ENCODE measurements at regions not wholly inside any gene's neighbourhood (a gene's known extent, or its start where the extent isn't known, plus 50 kb on each side); places are given as distances from the start of the nearest gene placed in this dataset.

DNA sequence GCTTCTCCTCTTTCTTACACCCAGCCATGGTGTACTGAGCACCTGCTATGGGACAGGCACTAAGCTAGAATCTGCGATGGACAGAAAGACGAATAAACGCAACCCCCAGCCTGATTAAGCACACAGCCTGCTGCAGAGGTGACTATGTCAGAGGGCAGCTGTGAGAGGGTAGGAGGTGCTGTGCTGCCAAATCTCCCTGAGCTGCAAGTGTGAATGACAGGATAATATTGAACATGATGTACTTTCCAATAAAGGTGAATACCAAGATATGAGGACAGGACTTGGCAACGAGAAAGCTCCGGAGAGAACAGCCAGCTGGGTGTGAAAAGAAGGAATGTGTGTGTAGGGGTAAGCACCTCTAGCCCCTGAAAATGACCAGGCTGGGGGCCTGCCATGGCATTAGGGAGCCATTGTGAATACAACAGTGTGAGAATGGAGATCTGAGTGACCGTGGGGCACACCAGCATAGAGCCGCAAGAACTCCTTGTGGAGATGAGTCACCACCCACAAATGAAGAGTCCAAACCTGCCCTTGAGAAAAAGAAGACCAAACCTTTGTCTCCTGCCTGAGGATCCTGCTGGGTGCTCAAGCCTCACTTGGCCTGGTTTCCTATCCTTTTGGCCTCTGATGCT is 83.0 kb upstream of the ATF3 start:
- no peak for DNase-seq (ENCODE audit: low read depth in 3 of 3)

DNA sequence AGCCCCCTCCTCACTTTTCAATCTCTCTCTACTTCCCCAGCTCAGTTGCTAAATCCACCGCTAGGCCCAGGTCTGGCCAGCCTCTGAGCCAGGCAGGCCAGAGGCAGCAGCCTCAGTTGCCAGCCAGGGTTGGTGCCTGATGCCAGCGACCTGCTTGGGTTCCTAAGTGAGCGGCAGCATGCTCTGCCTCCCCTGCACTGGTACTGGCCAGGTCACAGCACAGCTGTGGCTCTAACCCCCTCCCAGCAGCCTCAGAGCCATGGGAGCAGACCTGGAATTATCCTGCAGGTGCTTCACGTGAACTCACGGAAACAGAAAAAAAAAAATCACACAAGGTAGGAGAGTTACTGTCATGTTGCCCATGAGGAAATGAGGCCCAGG is 82.5 kb upstream of the ATF3 start:
- no peak for DNase-seq (ENCODE audit: low read depth in 3 of 3)

DNA sequence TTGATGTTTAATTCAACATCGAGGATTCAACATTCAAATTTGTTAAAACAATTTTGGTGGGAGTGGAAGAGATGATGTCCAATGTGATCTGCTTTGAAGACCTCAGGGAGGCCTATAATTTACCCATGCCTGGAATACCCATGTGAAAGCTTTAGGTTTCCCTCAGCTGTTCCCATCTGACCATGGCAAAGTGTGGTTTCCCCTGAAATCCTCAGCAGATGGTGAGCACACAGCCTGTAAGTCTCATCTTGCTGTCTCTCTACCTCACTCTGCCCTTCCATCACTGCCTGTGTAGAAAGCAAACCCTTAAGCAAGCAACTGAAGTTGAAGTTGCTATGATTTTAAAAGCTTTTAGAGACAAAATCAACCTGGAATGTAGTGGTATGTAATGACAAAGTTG is 80.1 kb upstream of the ATF3 start:
- DNase-seq (ENCODE audit: low read depth in 3 of 3), result no peak

DNA sequence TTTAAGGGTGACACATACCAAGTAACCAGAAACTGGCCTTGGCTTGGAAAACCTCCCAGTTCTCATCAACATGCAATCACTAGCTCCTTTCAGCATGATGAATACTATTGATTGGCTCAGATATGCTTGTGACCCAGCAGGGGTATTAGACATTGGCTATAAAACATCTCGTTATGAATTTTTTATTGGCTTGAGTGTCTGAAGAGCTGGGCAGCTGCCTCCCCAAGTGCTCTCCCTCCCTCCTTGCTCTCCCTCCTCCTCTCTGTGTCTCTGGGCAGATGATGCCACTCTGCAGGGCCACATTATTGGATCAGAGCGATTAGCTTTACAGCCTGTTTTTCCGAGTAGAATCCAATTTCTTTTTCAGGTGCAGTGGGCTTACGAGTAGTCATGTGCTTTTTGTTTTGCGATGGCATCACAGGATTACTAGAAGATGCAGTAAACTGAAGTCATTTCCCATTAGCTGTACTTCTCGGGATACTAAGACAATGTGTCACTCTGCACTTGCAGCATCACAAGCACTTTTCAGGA is 79.3 kb upstream of the ATF3 start:
- DNase-seq (ENCODE audit: low read depth in 3 of 3), result no peak

DNA sequence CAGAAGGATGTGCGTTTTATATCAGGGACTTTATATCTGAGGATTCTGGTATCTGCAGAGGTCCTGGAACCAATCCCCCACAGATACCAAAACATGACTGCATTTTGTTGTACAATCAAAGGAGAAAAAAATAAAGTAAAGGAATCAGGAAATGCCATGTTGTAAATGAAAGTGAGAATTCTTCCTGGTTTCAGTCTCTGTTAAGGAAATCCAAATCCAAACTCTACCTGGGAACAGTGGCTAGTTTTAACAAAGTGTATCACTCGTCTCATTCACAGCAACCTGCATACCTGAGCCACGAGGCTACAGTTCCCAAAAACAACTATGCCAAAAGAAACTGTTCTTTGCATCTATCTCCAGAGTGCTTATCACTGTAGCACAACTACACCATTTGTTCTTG is 77.3 kb upstream of the ATF3 start:
- no peak for DNase-seq (ENCODE audit: low read depth in 3 of 3)

DNA sequence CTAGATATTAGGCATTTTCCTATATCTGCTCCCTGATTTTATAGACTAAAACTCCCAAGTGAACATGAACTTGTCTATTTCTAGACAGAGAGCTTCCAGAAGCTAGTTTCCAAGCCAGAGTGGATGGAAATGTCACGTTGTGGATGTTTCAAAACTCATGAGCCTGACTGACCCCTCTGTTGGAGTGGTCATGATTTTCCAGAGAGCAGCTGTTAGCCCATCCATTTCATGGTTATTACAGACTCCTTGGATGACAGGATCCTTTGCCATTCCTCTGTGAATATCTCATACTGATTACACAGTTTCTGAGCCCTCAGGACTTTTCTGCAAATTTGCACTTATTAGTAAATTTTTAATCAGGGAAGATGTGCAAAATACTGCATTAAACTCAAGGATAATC is 76.8 kb upstream of the ATF3 start:
- no peak for DNase-seq (ENCODE audit: low read depth in 3 of 3)

DNA sequence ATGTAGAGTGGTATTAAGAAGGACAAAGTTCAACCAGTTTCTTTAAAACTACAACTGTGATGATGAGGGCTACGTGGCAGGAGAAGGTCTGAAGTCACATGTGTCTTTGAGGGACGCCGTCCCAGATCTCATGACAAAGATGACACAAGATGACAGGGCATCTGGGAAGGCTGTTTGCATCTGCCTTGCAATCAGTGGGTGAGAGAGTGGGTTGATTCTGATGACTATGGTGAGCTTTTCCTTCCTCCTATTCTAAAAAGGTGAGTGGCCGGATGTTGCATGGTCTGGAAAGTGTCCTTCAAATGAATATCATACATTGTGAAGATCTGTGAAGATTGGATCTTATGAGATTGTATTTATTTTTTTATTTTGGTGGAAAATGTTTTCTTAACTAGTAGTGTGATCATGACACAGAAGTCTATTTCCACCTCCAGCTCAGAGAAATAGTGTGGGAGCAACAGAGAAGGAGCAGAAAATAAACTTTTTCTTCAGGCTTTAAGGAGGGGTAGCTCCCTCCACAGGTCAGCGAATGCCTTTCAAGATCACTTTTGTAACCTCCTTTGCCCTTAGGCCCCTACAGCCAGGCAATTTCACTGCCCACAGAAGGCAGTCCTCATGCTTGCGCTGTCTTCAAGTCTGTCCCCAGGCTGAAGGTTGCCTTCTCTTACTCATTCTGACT is 76.0 kb upstream of the ATF3 start:
- DNase-seq (ENCODE audit: low read depth in 3 of 3), result no peak

DNA sequence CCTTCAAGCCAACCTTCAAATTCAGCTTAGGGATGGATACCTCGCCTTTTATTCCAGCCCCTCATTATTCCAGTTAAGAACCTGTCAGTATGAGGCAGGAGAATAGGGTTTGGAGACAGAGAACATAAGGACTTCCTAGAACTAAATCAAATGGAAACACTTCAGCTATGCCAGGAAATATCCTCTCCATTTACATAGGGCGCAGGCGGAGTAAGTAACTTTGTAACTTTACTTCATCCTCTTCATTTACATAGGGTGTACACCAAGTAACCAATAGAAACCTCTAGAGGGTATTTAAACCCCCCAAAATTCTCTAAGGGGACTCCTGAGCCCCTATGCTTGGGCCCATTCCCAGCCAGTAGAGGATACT is 75.4 kb upstream of the ATF3 start:
- DNase-seq (ENCODE audit: low read depth in 3 of 3), result no peak

DNA sequence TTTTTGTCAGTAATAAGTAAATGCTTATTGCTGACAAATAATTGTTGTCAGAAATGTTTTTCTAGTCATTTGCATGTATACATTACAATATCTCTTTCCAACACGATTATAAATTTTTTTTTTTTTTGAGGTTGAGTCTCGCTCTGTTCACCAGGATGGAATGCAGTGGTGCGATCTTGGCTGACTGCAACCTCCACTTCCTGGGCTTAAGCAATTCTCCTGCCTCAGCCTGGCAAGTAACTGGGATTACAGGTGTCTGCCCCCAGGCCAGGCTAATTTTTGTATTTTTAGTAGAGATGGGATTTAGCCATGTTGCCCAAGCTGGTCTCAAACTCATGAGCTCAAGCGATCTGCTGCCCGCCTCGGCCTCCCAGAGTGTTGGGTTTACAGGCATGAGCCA is 72.0 kb upstream of the ATF3 start:
- no peak for DNase-seq (ENCODE audit: low read depth in 3 of 3)

DNA sequence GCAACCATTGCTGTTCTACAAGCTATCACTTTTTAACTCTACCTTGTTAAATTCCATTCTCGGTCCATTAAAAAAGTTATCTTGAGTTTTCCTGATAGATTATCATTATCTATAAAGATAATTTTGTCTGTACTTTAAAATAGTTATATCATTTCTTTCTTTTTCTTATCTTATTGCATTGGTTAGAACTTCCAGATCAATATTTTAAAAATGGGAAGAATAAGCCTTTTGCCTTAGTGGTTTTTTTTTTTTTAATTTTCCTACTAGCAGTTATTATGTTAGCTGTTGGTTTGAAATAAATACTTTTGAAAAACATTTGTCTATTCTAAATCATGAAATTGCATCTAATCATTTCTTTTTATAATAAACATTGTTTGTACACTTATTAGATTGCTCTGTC is 71.0 kb upstream of the ATF3 start:
- DNase-seq (ENCODE audit: low read depth in 3 of 3), result no peak

DNA sequence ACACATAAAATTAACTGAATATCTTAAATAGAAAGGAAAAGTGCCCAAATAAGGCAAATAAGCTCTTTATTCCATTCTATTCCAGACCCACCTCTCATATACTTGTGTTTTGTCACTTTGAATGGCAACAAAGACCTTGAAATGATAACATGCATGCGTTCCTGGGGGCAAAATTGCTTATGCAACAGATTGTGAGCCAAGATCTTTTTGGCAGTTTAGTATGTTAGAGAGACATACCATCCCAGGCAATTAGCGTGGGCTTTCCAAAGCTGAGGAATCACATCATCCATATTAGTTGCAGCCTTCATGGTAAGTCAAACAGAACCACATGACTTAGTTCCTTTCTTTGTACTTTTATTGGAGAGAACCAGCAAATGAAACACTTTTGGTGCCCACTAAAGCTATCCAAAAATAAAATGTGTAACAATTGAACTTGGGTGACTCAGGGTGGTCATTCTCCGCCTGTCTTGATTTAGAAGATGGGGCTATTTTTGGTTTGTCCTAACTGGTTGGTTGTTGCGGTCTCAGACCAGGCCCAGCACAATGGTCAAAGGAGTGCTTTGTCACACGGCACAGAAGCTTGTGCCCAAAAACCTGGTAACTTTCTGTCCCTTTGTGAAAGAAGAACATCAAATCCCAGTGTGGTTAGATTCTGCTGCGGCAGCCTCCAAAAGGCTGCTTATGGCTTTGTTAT is 68.7 kb upstream of the ATF3 start:
- no peak for DNase-seq (ENCODE audit: low read depth in 3 of 3)

DNA sequence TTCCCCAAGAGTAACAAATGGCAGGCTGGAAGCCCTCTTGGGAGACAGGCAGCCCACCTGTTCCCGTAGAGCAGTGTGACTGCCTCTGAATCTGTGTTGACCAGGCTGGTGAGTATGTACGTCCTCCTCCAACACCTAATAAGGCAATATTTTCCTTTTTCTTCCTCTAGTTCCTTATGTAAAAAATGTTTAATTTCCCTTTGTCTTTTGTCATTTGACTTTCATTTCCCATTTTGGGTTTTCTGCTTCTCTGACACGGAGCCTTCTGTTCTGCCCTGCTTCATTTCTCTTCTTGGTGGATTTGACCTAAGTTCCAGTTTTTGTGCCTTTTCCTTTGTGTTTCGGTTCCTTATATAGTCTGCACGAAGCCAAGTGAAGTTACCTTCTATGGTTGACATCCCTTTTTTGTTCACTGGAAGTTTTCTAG is 65.8 kb upstream of the ATF3 start:
- DNase-seq (ENCODE audit: low read depth in 3 of 3), result no peak

DNA sequence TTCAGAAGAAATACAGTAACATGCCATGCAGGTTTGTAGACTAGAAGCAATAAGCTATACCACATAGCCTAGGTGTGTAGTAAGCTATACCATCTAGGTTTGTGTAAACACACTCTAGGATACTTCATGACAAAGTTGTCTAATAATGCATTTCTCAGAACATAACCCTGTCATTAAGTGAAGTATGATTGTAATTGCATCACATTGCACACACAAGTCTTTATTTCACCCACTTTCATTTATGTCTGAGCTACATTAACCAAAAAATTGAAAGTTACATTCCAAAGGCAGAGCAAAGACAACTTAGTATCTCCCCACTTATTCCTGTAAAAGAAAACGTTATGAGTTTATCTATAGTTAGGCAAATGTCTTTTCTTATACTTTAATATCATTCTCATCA is 64.5 kb upstream of the ATF3 start:
- no peak for DNase-seq (ENCODE audit: low read depth in 3 of 3)

DNA sequence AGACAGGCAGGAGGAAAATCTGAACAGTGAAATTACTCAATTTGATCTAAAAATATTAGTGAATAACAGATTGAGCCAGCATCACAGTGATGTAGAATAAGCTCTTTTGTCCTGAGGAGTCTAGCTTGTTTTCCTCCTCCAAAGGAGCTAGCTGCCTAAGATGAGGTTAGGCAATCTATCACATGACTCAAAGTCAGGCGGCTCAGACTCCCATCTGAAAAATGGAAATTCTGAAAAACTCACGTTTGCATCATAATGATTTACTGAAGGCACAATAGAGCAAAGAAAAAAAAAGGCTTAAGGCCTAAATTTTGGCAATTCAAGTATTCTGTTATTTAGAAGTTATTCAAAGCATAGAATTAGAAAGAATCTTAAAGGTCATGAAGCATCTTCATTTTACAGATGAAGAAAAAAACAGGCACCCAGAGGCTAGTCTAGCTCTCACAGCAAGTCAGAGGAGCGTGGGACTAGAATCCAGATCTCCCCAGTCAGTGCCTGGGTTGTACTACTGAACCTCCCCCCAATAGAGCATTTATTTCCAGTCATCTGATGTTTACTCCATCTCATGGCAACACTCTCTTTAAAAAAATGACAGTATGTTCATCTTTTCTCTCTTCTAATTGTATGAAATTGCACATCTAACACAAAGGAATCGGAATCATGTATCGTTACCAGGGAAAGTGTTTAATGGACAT is 62.5 kb upstream of the ATF3 start:
- no peak for DNase-seq (ENCODE audit: low read depth in 3 of 3)

DNA sequence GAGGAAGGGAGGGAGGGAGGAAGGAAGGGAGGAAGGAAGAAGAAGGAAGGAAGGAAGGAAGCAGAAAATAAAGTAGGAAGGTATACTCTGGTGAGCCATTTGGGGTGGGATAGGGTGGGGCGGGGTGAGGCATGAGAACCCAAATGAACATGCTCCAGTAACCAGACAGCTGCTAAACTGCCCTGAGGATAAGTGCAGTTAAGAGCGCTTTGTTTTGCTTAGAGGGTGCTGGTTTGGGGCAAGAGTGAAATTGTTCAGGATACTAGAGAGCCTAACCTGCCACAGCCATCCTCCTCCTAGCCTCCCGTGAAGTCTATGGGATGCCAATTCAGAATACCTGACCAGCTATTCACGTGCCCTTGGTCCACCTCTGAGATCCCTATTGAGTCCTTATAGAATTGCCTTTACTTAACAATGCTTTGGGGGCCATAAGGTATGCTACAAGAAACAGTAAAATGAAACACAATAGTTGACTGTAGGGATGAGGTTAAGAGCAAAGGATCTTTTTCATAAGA is 59.0 kb upstream of the ATF3 start:
- DNase-seq (ENCODE audit: low read depth in 3 of 3), result no peak

DNA sequence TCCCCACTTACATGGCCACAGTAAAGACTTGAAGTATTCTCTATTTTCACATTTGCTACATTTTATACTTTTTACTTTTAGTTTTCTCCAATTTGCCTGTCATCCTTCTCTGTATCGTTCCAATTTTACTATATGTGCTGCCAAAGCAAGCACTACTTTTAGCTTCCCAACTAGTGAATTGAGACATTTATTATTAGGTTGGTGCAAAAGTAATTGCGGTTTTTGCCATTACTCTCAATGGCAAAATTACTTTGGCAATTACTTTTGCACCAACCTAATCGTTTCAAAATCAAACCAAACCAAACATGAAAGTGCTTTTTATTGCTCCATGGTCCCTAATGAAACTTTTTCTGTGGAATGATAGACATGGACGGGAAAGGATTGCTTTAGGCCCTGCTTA is 56.6 kb upstream of the ATF3 start:
- no peak for DNase-seq (ENCODE audit: low read depth in 3 of 3)

DNA sequence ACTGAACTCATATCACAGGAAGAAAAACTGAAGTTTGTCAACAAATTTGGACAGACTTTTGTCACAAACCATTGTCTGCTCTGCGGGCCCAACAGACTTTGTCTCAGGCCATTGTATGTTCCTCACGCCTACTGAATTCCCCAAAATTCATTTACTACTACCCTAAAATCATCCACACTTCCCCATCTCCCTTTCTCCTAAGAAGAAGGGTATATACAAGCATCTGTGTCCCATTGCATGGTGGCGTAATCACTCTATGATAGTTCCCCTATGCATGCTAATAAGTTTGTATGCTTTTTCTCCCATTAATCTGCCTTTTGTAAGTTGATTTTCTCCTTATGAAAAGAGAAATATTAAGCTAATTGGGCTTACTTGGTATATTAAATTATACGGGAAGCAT is 54.9 kb upstream of the ATF3 start:
- DNase-seq (ENCODE audit: low read depth in 3 of 3), result no peak

DNA sequence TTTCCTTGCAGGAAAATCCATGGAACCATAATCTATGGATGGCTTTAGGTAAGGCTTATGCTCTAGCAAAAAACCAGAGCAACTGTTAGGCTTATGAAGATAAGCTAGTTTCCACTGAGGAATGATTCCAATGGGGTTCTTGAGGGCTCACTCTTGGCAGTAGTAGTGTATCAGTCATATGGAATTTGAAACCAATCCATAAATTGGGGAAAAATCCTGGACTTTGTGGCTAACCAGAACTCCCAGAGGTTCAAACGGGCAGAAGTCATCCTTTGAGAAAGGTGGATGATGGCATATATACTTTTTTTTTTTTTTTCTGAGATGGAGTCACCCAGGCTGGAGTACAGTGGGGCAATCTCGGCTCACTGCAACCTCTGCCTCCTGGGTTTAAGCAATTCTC is 54.2 kb upstream of the ATF3 start:
- no peak for DNase-seq (ENCODE audit: low read depth in 3 of 3)

DNA sequence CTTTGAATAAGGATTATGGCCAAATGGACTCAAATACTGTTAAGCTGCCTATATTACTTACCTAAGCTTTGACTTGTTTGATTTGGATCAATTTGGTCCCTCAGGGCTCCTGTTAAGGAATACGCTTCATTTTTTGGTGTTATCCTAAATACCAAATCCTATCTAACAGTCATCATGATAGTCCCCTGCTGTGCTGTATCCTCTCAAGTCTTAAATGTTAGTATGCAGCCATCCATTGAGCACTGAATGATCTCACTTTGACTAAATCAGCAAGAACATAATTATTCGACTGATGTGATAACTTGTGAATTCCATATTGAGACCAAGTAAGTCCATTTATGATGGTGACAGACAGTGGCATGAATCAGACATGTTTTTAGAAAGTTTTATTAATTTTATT is 53.1 kb upstream of the ATF3 start:
- DNase-seq (ENCODE audit: low read depth in 3 of 3), result no peak

DNA sequence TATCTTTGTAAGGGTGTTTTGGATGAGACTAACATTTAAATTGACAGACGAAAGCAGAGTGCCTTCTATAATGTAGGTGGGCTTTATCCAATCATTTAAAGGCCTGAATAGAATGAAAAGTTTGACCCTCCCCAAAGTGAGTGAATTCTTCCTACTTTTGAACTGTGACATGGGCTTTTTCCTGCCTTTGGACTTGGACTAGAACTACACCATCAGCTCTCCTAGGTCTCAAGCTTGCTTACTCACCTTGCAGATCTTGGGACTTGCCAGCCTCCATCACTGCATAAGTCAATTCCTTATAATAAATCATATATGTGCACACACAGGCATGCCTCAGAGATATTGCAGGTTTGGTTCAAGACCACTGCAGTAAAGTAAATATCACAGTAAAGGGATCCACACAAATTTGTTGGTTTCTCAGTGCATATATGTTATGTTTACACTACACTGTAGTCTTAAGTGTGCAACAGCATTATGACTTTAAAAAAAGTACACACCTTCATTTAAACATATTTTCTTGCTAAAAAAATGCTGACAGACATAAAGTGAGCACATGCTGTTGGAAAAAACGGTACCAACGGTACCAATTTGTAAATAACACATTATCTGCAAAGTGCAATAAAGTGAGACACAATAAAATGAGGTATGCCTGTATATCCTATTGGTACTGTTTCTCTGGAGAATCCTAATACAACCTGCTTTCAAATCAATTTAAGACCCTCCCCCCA is 51.6 kb upstream of the ATF3 start:
- no peak for DNase-seq (ENCODE audit: low read depth in 3 of 3)

DNA sequence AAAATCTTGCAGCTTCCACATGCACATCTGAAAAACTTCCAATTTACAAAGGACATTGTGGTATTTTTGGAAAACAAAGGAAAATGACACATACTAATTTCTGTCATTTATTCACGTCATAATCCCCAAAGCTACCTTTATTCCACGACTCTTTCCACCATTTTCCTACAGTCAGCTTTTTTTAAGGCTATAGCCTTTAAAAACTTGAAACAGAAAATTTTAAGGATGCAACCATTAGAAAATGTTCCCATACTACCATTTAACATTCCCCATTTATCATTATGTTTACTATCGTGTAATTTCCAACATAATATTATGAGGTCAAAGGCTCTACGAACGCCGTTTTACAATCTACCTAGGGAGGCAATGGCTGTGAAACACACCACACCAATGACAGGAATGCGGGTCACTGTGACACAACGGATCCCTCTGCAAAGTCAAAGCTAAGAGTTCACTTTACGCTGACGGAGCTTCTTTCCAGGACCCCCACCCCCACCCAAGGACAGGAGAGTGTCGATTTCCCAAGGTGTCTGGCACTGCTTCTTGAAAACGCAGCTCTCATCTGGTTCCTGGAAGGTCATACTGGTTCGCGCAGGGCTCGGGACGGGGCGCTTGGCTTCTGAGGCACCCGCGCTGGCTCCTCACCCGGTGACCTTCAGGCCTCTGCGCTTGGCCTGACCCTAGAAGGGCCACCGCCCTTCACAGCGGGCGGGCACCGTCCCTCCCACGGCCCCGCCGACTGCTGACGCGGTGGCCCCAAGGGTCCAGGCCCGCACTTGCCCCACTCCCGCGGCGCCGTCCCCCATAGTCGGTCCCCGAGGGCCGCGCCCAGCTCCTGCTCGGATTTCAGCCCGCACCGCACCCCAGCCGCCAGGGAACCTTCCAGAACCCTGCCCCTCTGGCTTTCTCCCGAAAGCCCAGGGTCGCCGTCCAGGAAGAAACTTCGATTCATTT is 50.5 kb upstream of the ATF3 start:
- no peak for DNase-seq (ENCODE audit: low read depth in 3 of 3)
